Stimulated activated CD8-positive, alpha-beta memory T cell treated with anti-CD3 and anti-CD28 coated beads, Interleukin-15, amount 100 ng/mL, for 48 hours (primary cell): ENCODE measurements at regions not wholly inside any gene's neighbourhood (a gene's known extent, or its start where the extent isn't known, plus 50 kb on each side); places are given as distances from the start of the nearest gene placed in this dataset.

Experiments used
- DNase-seq, 2 donors: peaks; one replicate each; pipeline ENCODE4 v3.0.0-alpha.2; 2020; ENCODE audit warnings: low read depth in 2 of 2

DNA sequence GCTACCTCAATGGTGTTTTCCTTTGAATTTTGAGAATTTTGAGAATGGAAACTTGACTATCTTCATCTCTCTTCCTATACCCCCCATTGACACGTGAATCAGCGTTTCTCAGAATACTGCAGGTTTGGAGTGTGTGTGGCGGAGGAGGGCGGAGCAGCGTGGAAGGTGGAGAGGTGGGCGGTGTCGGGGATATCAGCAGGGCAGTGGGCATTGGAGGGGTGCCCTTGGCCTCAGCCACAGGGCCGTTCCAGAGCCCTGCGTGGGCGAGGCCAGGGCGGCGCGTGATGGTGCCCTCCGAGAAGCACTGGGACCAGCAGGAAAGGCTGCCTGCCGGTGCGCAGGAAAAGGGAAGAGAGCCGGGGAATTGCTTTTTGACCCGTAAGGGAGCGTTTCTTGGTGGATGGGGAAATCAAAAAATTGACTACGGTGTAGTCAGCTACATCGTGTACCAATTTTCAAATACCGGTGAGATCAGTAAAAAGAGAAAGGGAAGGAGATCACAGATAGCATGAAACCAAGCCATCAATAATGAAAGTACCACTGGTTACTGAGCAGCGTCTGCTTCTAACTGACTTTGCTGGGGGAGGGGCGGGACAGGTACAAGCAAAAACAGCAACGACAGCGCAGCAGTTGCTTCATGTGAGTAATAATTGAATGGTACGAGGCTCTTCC, 82.7 kb upstream of the DUSP22 start:
- DNase-seq: no peak

DNA sequence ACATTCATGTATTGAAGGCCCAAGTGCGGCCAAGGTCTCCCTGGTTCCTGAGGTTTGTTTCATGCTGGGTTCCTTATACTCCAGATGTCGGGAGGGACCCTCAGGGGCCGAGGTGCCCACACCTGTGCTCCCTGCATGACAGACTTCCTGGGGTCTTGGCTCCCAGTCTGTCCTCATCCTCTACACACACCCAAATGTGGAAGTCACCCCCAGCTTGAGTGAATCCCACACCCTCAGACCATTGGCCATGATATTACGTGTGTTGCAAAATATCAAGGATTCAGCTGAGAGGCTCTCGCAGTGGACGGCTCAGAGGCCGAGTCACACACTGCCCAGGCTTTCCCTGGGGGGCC, 82.2 kb upstream of the DUSP22 start:
- DNase-seq: no peak

DNA sequence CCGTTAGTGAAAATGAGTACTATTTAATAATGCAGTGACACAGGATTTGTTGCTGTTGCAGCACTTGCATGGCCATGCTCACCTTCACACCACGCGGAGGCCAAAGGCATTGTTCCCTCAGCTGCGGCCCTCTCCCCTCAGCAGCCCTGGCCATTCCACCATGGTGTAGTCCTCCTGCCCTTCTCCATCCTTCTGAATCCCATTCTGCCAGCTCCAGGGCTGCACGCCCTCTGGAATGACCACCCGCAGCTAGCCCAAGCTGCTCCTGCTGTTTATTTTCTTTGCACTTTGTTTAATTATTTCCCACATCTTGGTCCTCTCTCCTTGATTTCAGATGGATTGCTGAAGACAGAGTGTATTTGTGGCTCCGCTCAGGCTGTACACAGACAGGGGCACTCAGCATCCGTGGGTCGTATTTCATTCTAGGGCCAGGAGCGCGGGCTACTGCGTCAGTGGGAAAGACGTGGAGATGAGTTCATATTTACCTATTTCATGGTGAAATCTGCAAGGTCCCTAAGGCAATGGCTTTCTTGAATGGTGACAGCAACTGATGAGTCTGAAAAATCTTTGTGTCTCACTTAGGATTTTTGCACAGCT, 81.4 kb upstream of the DUSP22 start:
- no peak for DNase-seq

DNA sequence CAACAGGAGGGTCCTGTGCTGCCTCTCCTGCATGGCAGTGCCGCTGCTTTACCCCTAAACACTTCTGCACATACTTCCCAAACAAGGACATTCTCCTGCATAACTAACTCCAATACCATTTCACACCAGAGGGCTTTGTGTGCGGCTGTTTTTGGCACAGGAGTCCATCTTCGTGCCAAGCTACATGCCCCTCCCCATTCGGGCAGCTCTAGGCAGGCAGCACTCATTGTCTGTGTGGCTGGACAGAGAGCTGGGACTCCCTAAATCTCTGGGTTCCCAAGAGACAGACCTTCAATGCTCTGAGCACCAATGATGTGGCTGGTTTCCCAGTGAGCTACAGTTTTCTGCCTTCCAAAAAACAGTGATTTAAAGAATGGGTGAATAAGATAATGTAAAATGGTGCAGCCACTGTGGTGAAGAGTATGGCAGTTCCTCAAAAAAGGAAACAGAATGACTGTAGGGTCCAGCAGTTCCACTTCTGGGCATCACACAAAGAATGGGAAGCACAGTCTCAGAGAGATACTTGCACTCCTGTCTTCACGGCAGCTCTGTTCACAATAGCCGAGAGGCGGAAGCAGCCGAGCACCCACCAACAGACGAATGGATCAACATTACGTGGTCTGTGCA, 80.3 kb upstream of the DUSP22 start:
- DNase-seq: no peak

DNA sequence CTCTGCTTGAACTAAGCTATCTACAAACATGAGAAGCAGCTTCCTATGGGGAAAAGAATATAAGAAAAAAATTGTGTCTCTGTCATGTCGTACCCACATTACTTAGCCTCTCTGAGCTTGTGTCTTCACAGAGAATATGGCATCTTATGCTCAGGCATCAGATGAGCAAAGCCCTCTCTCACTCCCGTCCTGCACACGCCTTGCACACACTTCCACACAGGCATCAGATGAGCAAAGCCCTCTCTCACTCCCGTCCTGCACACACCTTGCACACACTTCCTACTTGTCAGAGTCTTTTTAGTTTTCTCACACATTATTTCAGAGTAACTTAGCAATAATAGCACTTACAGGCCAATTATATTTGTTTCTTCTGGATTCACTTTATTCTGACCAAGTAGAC, 79.0 kb upstream of the DUSP22 start:
- no peak for DNase-seq

DNA sequence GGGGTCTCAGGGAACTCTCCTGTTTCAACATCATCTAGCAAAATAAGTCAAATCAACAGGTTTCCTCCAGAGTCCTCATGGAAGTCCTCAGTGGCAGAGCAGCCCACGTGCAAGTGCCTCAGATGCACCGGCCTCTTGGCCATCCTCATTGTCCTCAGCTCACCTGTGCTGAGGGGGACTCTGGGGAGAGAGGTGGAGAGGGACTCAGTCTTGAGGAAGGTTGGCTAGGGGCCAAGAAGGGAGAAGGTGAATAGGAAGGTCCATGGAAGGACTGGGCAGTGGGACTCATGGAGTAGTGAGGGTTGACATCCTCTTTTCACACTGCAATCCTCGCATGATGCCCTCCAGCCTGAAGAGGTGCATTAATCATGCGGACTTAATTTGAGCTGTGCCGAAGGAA, 77.9 kb upstream of the DUSP22 start:
- no peak for DNase-seq

DNA sequence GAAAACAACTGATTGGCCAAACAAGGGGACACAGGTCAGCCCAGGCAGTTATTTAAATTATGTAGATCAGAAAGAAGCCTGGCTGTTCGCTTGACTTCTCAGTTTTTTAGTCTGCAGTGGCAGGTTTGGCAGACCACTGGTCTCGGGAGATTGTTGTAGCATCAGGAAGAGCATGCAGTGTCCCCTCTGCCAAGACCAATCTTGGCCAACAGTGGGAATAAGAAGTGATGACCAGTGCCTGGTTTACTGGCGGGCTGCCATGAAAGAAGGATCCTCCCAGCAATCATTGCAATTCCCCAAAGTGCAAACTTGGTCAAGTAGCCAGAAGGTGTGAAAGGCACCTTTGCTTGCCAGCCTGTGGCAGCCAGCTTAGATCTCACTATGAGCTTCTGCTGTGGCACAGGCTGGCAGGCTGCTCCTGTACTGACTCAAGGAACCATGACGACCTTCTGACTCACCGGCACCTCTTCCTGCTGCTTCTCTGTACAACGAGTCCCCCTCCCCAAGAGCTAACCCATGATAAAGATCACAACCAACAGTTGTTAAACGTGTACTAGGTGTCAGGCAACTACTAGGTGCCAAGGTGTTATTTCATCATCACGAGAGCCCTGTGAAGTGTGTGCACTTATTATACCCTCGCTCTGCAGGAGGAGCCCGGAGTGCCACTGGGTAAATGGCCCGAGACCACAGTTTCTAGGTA, 76.8 kb upstream of the DUSP22 start:
- peak; percentile 62 to 75 for DNase-seq

DNA sequence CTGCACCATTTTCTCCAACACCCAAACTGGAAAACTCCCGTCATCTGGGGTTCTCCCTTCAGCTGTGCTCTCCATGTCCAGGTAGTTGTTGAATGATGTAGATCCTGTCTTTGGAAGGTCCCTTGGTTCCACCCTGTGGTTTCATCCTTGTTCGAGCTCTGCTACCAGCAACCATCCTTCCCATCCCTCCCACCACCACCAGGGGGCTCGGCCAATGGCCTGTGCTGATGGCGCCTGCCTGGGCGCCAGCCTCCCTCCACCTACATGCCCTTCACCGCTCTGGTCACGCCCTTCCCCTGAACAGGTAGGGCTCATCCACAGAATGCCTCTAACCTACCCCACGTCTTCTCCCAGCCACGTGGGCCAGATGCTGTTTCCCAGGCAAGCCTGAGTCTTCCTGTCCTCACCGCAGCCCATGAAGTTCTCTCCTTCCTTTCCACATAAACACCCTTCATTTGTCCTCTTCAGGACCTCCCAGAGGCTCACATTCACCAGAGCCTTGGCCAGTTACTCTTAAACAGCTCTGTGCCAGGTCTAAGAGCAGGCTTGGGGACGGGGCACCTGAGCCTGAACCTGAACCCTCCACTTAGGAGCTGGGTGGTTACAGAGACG, 75.1 kb upstream of the DUSP22 start:
- no peak for DNase-seq

DNA sequence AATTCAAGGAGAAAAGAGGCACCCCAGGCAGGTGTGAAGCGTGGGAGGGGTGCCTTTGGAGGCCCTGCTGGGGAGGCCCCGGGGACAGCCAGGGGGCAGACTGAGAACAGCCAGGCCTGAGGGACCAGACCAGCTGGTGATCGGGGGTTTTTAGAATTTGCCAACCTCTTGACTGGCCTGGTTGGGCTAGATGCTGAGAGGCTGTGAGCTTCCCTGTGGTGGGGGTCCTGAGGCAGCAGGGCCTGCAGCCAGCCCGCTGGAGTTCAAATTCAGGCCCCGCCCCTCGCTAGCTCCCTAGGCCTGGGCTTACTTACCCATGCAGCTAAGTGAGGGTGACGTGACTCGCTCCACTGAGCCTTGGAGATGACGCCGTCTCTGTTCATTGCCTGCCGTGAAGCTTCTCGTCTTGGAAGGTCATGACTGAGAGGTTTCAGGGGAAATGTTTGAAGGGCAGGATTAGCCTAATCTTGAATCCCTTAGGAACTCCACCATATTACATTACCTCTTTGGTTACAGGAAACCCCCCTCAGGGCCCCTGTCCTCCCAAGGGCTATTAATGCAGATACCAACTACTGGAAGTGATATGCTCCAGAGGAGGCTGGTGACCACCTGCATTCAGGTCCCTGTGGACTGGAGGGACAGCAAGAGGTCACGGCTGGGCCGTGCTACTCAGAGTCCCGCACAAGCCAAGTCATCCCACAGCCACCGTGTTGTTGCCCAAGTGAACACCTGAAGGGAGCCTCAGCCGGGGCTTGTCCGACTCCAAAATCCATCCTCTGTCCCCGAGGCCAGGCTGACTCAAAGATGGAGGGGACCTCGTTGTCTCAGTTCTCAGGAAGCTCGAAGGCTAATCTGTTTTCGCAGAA, 73.9 kb upstream of the DUSP22 start:
- no peak for DNase-seq

DNA sequence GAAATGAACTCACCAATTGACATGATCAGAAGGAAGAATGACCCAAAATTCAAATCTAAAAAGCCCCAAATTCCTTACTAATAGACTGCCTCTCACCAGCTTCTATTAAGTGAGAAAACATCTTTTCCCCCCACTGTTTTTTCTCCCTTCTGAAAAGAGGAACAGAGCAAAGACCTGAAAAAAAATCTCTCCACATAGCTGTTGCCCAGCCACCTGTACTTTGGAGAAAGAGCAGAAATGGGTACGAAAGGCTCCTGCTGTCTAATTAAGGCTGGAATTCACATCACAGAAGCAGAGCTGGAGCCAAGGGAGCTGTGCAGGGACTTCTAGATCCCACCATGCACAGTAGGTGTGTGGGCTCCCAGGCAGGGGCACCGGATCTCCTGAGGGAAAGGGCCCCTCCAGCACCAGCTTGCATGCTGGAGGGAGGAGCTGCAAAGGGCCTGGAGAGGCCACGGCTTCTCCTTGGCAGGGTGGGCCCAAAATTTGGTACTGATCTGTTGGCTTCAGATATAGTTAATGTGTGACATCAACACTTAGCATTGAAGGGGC, 73.2 kb upstream of the DUSP22 start:
- no peak for DNase-seq

DNA sequence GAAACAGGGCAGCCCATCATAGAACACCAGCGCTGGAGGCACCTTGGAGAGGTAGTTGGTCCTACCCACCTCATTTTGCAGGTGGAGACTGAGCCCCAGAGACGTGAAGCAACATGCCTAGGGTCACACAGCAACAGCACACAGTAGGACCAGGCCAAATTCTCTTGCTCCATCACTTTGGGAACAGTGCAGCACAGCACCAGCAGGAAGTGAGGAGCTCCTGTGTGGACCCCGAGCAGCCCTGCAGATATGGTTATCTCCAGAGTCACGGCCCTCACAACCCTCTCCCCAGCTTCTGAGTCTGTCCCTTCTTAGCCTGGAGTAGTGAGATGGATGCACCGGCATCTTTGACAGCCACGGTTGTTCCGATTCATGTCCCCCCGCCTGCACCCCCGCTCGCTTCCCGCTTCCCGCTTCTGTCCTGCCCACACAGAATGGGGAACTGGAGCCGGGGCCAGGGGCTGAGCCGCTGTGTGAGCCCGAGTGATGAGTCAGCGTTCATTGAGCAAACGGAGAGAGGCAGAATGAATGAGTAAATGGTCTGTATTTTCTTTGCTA, 72.6 kb upstream of the DUSP22 start:
- no peak for DNase-seq

DNA sequence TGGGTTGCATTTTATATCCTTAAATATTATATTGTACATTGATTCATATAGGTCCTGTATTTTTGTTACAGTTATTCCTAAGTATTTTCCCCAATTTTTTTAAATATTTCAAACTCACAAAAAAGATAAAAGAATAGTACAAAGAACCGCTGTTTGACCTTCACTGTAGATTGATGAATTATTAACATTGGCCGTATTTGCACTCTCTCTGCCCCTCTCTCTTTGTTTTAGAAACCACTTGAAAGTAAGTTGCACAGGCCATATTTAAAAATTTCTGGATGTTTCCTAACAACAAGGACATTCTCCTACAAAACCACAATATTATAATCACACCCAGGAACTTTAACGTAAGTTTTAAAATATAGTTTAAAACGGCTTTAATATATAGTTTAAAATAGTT, 72.0 kb upstream of the DUSP22 start:
- DNase-seq: no peak

DNA sequence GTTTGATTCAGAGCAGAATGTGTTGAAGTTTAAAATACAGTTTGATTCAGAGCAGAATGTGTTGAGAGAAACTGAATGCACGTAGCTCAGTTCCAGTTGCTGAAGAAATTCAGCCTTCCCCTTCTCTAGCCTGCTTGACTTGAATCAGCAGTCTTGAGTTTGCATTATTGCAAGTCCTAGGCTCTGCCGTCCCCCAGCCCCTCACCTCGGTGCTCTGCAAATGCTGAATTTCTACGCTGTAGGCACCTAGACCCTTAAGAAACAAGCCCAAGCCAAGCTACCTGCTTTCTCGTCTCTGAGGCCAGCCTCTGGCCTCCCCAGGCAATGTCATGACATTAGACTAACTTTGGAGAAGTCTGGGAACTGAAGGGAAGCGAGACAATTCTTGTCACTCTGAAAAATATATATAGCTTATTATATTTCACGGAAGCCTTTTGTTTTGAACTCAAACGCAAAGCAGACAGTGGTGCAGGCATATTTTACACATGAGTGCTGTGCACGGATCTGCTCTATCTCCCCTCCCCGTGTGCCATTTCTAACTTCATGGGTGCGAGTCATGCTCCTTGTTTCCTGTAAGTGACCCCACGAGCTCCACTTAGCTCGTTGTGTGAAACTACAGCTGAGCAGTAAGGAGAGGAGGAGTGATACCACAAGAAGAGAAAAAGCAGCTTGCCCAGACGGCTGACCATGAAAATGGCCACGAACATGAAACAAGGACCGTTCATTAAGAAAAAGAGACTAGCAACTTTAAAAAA, 71.4 kb upstream of the DUSP22 start:
- no peak for DNase-seq

DNA sequence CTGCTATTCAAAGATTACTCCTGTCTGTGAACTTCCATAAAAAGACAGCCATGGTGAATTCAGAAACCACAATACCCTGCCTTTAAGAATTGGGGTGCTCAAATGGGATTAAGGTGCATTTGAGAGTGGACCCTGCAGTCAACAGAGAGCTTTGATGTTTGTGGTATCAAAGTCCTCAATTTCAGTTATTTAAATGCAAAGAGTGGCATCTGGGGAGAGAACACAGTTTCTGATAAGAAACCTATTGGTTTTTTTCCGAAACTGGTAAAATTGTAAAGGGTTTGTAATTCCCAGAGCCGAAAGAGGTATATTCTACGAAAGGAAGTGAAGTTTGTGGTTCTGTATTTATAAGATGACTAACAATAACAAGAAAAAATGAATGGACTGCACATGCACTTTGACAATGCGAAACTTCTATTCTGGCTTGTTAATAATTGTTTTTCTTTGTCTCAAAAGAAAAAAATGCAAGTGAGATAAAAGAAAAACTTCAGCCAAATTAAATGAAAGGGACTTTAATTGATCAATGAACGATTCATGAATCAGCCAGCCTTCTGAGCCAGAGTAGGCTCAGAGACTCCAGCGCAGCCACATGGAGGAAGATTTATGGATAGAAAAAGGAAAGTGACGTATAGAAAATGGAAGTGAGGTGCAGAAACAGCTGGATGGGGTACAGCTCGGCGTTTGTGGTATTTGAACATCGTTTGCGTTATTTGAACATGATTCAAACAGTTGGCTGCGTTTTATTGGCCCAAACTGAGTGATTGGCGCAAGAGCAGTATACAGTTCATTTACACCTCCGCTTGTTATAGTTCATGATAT, 70.5 kb upstream of the DUSP22 start:
- DNase-seq: no peak

DNA sequence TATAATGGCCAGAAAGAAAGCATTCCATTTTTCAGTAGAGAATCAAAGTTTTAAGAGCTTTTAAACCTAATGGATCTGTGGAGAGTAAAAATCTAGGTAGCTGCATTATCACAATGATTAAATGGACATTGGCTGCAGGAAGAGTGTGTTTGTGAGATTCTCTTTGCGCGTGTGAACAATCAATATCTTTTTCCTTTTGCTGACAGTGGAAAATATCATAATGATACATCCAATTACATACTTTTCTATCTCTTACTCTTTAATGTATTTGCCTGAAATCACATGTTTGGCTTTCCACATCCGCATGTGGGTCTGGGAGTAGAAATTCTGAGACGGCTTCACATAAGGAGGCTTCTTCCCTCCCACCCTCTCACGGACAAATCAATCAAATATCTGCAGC, 69.8 kb upstream of the DUSP22 start:
- DNase-seq: no peak

DNA sequence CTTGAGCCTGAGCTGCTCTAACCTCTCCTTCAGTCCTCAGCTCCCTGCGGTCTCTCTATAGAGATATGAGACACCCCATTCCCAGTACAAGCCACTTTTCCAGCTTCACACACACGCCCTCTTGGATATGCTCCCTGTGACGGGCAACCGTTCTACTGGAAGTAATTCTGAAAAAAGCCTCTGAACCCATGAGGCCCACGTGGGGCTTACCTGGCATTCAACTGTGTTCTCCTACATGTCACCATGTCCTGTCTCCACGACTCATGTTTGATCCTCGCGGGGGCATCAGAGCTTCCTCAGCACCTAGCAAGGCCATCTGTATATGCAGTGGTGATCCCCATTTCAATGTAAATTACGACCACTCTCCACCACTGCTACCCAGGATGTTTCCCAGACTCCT, 69.2 kb upstream of the DUSP22 start:
- no peak for DNase-seq

DNA sequence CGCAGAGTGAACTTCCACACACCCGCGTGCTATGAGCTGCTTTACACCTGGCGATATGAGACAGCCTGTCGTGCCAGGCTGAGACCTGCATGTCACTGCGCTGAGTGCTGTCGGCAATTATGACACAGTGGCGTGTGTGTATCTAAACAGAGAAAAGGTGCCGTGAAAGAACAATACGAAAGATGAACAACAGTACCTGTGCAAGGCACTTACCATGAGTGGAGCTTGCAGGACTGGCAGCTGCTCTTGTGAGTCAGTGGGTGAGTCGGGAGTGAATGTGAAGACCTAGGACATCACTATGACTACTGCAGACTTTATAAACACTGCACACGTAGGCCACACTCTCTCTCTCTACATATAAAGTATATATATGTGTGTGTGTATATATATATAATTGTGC, 68.5 kb upstream of the DUSP22 start:
- peak in 1 of 2 donors; percentile 54 for DNase-seq

DNA sequence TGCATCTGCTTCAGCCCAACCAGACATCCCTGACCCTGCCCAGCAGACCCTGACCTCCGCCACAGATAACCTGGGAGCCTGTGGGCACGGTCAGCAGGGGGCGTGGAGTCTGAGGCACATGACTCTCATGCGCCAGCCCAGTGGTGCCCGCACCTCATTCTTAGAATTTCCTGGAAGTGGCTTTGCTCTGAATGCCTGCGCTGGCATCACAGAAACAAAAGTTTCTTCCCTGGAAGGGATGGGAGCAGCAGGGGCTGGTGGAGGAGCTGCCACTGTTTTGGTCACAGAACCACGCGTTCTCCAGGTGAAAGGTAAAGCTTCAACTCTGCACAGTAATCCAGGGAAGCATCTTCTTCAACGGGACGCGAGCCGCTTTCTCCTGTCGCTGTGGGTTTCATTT, 67.9 kb upstream of the DUSP22 start:
- DNase-seq: no peak

DNA sequence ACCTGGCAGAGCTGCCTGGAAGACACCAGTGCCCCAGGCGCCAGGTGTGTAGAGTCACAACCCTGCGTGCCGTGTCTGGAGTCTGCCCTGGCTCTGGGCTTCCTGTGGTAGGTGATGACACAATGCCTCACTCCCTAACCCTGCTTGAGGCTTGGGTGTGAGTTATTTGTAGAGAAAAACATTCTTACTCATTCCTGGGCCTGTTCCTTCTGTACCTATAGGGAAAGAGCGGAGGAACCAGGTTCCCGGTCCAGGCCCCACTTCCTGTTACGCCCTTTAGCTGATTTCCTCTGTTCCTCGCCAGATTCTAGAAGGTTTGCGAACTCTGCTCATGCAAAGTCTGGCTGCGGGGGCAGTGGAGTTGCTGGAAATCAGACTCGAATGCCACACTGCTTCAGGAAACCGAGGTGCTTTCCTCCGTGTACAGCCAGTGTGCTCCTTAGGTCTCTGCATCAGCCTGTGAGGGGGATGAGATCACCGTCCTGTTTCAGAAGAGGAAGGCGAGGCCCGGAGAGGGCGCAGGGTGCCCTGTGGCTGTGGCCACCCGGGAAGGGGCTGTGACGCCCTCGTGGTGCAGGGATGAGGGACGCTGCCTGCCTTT, 67.1 kb upstream of the DUSP22 start:
- DNase-seq: peak; percentile 66 to 76
